ENCODE measurements at regions not wholly inside any gene's neighbourhood (a gene's known extent, or its start where the extent isn't known, plus 50 kb on each side); places are given as distances from the start of the nearest gene placed in this dataset.

DNA sequence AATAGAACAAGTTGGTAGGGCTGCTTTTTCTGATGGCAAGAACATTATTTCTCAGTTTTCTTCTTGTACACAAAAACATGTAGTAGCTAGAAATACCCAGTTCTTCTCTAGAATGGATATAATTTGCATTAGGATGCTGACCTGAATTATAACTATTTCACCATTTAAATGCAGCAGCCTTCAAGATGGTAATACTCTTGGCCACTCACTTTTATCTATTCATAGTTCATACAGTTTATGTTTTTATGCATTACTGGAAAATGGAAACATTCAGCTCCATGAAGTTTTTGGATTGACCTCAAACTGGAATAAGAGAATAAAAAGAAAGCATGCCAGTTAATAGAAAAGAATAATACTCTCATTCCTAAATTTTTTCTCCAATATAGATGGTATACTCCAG, 487.4 kb downstream of the PABPC4L start (continued):
- TF ChIP-seq, protein P1, sequence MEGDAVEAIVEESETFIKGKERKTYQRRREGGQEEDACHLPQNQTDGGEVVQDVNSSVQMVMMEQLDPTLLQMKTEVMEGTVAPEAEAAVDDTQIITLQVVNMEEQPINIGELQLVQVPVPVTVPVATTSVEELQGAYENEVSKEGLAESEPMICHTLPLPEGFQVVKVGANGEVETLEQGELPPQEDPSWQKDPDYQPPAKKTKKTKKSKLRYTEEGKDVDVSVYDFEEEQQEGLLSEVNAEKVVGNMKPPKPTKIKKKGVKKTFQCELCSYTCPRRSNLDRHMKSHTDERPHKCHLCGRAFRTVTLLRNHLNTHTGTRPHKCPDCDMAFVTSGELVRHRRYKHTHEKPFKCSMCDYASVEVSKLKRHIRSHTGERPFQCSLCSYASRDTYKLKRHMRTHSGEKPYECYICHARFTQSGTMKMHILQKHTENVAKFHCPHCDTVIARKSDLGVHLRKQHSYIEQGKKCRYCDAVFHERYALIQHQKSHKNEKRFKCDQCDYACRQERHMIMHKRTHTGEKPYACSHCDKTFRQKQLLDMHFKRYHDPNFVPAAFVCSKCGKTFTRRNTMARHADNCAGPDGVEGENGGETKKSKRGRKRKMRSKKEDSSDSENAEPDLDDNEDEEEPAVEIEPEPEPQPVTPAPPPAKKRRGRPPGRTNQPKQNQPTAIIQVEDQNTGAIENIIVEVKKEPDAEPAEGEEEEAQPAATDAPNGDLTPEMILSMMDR (IDR thresholded peaks at IDR 0.05; ENCODE audit: low read depth, low read length, missing input control), result no peak
- no peak for TF ChIP-seq EGR1 (IDR thresholded peaks at IDR 0.05; ENCODE audit: low read depth in 2 of 2)
- TF ChIP-seq, protein P2, sequence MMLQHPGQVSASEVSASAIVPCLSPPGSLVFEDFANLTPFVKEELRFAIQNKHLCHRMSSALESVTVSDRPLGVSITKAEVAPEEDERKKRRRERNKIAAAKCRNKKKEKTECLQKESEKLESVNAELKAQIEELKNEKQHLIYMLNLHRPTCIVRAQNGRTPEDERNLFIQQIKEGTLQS (IDR thresholded peaks at IDR 0.05), result no peak
- no peak for TF ChIP-seq RAD21 (IDR thresholded peaks at IDR 0.05)

DNA sequence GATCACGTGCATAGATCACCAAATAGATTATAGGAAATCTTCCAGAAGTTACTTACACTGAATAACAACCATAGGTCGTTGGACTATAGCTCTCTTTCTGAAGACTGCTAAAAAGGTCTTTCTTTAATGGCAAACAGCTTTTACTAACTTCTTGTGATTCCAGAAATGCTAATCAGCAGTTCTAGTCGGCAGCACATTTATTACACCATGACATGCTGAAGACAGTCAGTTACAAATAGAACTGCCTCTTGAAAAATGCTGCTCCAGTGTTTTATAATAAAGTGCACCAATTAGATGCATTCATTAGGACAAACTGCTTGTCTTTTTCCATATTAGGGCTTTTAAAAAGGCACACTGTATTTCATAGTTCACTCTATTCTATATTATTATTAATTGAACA, 488.2 kb downstream of the PABPC4L start:
- TF ChIP-seq, protein P3, sequence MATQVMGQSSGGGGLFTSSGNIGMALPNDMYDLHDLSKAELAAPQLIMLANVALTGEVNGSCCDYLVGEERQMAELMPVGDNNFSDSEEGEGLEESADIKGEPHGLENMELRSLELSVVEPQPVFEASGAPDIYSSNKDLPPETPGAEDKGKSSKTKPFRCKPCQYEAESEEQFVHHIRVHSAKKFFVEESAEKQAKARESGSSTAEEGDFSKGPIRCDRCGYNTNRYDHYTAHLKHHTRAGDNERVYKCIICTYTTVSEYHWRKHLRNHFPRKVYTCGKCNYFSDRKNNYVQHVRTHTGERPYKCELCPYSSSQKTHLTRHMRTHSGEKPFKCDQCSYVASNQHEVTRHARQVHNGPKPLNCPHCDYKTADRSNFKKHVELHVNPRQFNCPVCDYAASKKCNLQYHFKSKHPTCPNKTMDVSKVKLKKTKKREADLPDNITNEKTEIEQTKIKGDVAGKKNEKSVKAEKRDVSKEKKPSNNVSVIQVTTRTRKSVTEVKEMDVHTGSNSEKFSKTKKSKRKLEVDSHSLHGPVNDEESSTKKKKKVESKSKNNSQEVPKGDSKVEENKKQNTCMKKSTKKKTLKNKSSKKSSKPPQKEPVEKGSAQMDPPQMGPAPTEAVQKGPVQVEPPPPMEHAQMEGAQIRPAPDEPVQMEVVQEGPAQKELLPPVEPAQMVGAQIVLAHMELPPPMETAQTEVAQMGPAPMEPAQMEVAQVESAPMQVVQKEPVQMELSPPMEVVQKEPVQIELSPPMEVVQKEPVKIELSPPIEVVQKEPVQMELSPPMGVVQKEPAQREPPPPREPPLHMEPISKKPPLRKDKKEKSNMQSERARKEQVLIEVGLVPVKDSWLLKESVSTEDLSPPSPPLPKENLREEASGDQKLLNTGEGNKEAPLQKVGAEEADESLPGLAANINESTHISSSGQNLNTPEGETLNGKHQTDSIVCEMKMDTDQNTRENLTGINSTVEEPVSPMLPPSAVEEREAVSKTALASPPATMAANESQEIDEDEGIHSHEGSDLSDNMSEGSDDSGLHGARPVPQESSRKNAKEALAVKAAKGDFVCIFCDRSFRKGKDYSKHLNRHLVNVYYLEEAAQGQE (IDR thresholded peaks at IDR 0.05), result no peak
- TF ChIP-seq, protein P4, sequence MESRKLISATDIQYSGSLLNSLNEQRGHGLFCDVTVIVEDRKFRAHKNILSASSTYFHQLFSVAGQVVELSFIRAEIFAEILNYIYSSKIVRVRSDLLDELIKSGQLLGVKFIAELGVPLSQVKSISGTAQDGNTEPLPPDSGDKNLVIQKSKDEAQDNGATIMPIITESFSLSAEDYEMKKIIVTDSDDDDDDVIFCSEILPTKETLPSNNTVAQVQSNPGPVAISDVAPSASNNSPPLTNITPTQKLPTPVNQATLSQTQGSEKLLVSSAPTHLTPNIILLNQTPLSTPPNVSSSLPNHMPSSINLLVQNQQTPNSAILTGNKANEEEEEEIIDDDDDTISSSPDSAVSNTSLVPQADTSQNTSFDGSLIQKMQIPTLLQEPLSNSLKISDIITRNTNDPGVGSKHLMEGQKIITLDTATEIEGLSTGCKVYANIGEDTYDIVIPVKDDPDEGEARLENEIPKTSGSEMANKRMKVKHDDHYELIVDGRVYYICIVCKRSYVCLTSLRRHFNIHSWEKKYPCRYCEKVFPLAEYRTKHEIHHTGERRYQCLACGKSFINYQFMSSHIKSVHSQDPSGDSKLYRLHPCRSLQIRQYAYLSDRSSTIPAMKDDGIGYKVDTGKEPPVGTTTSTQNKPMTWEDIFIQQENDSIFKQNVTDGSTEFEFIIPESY (IDR thresholded peaks at IDR 0.05), result no peak
- TF ChIP-seq YY1 (IDR thresholded peaks at IDR 0.05) (no peak), HNF4A (conservative IDR thresholded peaks at IDR 0.05) (no peak), RAD21 (IDR thresholded peaks at IDR 0.05) (no peak), FOXA1 (IDR thresholded peaks at IDR 0.05) (no peak), SP1 (IDR thresholded peaks at IDR 0.05) (no peak), RXRA (IDR thresholded peaks at IDR 0.05) (no peak), HNF4G (IDR thresholded peaks at IDR 0.05) (no peak), GABPA (IDR thresholded peaks at IDR 0.05 in 1 of 2, conservative IDR thresholded peaks at IDR 0.05 in 1 of 2) (no peak), JUND (IDR thresholded peaks at IDR 0.05) (no peak), FOXA2 (IDR thresholded peaks at IDR 0.05) (no peak), NR2F2 (IDR thresholded peaks at IDR 0.05) (no peak), TAF1 (conservative IDR thresholded peaks at IDR 0.05) (no peak), EGR1 (IDR thresholded peaks at IDR 0.05; ENCODE audit: low read depth in 2 of 2) (no peak)
- TF ChIP-seq, protein P1 (IDR thresholded peaks at IDR 0.05; ENCODE audit: low read depth, low read length, missing input control), result no peak
- TF ChIP-seq, protein P5, sequence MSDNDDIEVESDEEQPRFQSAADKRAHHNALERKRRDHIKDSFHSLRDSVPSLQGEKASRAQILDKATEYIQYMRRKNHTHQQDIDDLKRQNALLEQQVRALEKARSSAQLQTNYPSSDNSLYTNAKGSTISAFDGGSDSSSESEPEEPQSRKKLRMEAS (IDR thresholded peaks at IDR 0.05), result no peak
- TF ChIP-seq, protein P2 (IDR thresholded peaks at IDR 0.05), result no peak
- WGBS, result 53% methylated on average over 3 of the region's 3 CpGs
- peaks cover 0 to 4% (median 0%) of the 10 kb centered on the region in 4 donors for H3K27me3 ChIP-seq (ENCODE audit: control insufficient read depth in 4 of 4, insufficient read depth in 4 of 4, low read length in 3 of 4)
- H3K9me3 ChIP-seq (ENCODE audit: control insufficient read depth in 4 of 4, low read length in 3 of 4), result no peaks in the 10 kb centered on the region
- H3K4me3 ChIP-seq (ENCODE audit: low read depth in 1 of 3, low read length in 3 of 3), result no peak overlapping the region
- H3K36me3 ChIP-seq (ENCODE audit: control insufficient read depth in 4 of 4, insufficient read depth in 3 of 4, low read depth in 1 of 4, low read length in 3 of 4), result no peaks in the 10 kb centered on the region
- H3K27ac ChIP-seq (ENCODE audit: low read depth in 1 of 2, low read length in 2 of 2), result no peak overlapping the region
- H3K4me1 ChIP-seq (ENCODE audit: control insufficient read depth in 4 of 4, insufficient read depth in 4 of 4, low read length in 3 of 4), result no peaks in the 10 kb centered on the region
- DNase-seq (ENCODE audit: low spot score), result no peak
- no peak overlapping the region for H3K9ac ChIP-seq (ENCODE audit: low read depth in 1 of 2, low read length in 2 of 2)
